HG03039 (cell line): ENCODE measurements at regions not wholly inside any gene's neighbourhood (a gene's known extent, or its start where the extent isn't known, plus 50 kb on each side); places are given as distances from the start of the nearest gene placed in this dataset.

Experiments
- ATAC-seq: cut with Tn5 transposase; IDR thresholded peaks from one replicate; pipeline ENCODE4 v1.9.1; 2021; ENCODE audit warnings: mild to moderate bottlenecking, moderate library complexity; ENCODE audit not compliant: unreplicated experiment

DNA sequence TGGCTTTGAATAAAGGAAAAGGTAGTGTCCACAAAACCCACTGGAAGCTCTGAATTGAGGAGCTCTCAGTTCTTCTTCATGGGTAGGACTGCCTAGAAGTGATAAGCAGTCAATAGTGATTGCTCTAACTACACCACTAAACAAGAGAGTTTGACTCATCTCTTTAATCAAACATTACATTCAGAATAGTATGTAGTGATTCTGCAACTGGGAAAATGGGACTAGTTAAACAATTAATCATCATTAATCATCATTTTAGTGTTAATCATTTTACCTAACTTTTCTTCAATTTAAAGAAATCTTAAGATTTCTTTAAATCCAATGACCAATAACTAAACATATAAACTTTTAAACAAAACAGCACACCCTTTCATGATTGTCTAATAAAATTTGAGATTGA, 484.0 kb upstream of the FZD8 start:
- no peak for ATAC-seq

DNA sequence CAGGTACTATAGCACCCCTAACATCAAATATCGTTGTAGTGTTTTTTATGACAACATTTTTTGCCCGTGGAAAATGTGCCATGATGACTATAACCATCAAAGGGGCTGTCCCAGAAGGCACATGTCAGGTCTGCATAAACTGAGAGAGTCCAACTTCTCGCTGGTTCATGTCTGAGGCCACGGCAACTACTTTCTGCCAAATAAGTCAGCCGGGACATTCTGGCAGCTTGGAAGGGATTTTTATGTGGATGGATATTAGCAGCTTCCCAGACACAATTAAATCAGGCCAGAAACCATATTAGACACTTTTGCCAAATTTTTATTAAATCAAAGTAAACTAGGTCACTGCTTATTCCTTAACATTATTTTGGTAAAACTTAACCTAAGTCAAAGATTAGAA, 477.4 kb upstream of the FZD8 start:
- no peak for ATAC-seq

DNA sequence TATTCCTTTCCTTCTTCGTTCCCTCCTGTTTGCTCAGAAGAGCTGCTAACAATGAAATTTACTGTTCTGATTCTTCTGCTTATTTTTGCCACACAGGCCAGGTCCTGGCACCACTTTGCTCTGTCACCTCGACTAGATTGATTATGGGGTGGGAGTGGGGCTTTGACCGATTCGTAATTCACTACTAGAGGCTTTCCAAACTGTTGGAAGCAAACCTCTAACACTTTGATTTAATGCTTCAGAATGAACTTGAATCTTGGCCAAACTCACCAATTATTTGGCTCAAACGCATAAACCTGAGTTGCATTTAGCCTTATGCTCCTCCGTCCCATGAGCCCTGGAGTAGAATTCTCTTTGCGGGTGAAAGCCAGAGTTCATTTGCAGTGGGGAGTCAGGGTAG, 476.2 kb upstream of the FZD8 start:
- no peak for ATAC-seq

DNA sequence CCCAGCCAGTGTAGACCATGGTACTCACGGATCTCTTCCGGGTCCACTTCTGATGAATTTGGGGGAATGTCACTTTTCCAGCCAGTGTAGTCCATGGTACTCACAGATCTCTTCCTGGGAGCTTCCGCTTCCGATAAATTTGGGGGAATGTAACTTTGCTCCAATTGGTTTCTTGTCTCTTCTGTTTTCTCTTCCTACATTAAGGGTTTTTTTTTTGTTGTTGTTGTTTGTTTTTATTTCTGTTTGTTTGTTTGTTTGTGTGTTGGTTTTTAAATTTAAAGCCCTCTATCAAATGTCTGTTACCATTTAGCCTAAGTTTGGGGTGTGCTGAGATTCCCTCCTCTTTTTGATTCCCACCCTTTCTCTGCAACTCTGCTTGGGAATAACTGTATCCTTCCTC, 475.8 kb upstream of the FZD8 start:
- no peak for ATAC-seq

DNA sequence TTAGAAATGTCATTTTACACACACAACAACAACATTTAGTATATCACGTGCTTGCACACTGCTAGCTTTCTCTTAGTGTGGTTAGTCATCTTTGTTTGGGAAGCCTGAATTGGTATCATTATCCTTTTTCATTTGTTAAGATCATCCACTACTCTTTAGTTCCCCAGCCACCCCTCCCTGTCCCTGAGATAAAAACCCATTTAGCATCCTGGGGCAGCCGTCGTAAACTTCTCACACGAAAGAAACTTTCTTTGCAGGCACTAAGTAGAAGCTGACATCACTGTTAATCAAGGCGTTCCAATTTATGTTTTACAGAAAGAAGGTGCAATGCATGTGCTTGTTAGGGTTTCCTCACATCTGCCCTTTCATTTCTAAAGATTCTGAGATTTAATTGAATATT, 475.1 kb upstream of the FZD8 start:
- ATAC-seq = no peak

DNA sequence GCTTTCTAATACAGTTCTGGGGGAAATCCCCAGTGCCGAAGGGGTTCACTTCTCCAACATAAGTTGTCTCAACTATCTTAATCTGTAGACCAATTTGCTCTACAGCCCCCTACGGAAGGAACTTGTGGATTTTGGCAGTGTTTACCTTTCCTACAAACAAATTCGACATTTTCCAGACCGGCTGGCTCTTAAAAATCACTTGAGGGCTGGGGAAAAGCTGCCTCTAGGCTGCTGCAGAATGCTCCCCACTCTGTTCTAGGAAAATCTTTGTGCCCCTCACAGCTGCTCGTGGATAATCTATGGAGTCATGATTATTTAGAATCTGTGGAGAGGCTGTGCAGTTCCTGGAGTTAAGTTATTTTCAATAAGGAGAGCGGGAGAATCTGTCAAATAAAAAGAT, 474.6 kb upstream of the FZD8 start:
- no peak for ATAC-seq

DNA sequence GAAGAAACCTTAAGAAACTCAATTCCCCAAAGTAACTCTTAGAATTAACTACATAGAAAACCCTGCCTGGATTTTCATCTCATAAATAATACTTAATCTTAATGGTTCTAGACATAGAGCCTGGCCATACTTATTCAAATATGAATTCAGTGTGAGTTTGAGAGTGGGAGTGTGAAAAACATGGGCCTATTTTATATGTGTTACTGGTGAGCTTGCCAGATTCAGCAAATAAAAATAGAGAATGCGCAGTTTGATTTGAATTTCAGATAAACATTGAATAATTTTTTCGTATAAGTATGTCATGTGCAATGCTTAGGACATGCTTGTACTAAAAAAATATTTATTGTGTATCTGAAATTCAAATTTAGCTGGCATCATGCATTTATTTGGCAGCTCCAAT, 473.9 kb upstream of the FZD8 start:
- no peak for ATAC-seq

DNA sequence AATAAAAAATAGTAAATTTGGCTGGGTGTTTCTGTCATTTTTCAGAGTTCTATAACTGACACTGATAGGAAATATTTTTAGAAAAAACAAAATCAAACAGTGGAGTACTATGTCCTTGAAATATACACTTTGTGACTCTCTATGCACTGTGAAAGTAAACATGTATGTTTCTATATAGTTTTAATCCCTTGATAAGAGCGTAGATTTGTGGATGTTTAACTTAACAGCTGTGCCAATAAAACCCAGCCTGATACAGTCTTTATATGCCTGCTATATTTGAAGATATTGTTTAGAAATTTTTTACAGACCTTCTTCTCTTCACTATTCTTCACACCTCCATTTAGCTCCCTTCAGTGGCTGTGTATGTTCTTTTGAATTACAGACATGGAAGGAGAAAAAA, 473.3 kb upstream of the FZD8 start:
- ATAC-seq = no peak

DNA sequence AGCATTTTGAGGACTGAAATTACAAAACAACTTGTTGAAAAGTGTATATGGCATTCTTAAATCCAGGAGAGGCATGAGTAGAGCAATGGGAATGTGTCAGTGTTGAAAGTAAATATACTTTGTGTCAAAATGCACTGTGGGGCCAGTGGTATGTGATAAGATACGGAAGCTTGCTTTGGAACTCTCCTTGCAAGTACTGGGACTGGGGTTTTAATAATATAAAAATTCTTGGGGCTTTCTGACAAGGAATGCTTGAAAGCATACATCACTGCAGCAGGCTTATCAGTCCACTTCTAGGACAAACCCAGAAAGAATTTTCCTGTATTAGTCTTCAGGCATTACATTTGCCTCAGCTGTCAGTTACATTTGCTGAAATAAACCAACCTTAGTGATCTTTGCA, 472.8 kb upstream of the FZD8 start:
- ATAC-seq = no peak

DNA sequence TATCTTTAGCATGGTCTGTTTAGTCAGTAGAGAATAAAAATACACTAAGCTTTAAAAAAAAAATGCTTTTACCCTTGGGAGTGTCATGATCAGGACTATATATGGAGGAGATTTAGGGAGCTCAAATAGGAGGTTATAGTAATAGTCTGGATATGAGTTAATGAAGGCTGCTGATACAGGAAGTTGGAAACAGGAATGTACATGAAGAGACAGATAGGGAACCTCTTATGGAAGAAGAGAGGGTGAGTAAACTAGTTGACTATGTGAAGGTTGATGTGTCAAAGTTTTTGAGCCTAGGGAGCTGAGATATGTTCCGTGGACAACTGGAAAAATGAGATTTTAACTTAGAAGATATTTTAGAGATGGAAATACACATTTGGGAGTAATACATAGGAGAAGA, 472.0 kb upstream of the FZD8 start:
- no peak for ATAC-seq

DNA sequence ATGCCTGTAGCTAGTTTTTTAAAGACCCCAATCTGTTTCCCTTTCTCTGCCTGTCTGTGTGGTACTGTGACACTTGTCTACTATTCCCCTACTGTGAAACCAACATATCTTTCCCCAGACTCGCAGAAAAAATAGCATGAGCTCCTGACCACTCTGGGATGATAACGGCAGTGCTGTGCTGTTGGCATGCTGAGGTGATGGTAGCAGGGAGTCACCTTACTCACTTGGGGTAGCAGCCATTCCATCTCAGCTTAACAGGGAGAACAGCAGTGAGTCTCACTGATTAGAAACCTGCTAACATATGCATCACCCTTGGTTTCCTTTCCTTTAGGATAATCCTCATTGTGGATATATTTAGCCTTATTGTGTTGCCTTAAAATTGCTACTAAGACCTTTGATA, 469.6 kb upstream of the FZD8 start:
- no peak for ATAC-seq

DNA sequence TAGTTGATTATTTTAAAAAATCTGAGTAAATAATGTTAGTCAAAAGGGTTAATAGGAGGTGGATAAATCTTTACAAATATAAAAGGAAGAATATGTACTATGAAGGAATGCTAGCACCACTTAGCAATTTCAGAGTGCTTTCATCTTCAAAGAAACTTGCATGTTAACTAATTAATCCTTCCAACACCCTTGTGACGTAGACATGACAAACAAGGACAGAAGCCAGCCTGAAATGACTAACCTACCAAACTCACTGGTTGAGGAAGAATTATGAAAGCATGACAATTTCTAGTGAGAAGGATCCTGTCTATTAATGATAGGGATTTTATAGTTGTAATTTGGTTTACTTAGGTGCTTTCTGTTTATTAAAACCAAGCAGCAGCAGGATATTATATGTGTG, 468.0 kb upstream of the FZD8 start:
- ATAC-seq = no peak

DNA sequence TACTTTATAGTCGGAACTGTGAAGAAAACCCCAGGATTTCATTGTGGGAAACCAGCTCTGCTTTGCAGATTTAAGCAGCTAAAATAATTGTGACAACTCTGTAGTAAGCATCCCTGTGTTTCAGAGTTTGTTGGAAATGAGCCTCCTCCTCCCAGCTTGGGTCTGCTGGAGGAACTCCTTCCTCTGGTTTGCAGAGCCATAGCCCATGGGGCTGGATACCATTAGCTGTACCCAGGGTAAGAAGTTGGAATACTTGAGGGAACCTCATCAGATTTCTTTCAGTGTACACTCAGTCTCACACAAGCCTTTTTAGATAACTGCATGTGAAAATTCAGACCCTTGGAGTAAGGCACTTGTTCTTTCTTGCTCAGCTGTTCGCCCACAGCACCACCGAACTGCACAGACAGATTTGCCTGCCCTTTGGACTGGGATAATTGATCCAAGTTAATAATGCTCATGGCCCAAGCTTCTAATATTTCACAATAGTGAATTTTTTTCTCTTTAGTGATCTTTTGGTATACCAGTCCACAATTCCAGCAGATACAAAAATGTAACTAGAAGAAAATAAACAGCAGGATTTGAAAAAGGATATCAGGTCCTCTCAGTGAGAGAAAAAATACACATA, 467.4 kb upstream of the FZD8 start:
- no peak for ATAC-seq

DNA sequence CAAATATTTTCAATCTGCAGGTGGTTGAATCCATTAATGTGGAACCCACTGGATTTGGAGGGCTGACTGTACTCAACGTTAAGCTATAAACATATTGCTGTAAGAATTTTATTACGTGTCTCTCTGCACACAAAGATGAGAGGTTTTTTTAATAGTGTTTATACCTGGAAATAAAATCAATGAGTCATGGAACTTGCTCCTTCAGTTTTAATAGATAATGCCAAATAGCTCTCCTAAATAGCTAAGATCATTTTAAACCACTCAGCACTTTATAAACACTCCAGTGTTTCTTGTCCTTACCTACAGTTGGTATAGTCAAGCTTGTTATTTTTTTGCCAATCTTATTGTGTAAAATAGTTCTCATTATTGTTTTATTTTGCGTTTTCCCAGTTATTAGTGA, 455.6 kb upstream of the FZD8 start:
- ATAC-seq = no peak

DNA sequence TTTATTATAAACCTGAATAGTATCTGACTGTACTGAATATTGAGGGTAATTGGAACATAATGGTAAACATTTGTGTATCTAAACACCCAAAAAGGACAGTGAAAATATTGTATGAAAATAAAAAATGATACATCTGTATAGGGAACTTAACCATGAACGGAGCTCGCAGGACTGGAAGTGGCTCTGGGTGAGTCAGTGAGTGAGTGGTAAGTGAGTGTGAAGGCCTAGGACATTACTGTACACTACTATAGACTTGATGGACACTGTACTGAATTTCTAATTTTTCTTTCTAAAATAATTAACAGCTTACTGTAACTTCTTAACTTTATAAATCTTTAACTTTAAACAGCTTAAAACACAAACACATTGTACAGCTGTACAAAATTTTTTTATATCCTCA, 454.5 kb upstream of the FZD8 start:
- no peak for ATAC-seq

DNA sequence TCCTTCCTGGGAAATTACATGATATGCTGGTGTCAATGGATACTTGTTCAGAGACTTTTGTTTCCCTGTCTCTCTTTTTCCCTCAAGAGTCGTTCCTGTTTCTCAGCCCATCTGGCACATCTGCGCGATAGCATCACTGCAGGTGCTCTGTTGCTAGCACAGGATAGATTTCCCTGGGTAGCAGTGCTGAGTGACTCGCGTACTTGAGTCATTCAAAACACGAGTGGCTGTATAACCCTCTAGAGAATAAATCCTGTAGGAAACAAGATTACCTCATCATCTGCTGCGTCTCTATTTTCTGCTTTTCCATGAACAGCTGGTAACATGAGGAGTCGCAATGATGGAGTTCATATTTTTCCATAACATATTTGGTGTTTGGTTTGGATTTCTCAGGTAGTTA, 452.0 kb upstream of the FZD8 start:
- no peak for ATAC-seq

DNA sequence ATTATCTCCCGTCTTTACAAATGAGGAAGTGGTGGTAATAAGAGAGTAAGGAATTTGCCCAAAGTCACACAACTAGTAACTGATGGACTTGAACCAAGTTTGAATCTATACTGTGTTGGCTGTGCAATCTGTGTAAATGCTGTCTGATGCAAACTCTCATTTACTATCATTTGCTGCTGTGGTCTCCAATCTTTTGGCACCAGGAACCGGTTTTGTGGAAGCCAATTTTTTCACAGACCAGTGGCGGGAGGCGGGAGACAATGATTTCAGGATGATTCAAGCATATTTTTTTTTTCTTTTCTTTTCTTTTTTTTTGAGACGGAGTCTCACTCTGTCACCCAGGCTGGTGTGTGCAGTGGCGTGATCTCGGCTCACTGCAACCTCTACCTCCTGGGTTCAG, 450.0 kb upstream of the FZD8 start:
- no peak for ATAC-seq

DNA sequence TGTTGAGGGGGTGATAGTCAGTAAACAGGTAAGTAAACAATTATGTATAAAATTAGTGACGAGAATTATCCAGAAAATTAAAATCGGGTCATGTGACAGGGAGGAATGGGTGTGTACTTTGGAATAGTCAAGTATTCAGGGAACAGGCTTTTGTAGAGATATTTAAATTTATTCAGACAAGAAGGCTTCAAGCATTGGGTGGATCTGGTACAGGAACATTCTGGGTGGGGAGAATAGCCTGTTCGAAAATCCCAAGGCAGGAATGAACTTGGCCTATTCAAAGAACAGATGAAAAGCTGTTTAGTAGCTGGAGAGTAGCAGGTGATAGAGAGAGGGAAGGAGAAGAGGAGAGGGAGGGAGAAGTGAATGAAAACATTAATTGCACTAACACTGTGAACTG, 448.9 kb upstream of the FZD8 start:
- no peak for ATAC-seq

DNA sequence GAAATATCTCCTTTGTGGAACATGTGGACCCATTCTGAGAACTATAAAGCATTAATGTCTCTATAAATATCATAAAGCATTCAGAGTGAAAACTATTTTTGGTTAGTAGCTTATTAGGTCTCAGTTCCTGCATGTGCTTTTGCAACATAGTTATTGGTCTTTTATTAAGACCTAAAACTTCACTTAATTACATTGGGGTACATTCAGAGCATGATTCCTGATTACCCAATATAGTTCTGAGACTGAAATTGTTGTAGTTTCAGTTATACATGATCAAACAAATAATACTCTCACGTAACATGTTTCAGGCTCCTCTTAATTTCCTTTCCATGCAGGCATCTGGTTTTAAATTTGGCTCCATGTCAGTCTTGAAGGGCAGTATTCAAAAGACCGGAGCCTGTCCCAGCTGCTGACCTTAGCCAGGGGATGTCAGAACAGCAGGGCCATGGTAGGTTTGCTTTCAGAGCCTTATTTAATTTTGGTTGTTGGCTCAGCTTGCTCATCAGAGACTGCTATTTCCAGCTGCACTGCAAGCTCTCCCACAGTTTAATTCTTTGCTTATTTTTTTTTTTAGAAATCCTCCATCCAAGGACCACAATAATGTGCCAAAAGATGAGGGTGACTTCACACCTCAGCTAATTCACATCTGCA, 447.8 kb upstream of the FZD8 start:
- ATAC-seq = no peak

DNA sequence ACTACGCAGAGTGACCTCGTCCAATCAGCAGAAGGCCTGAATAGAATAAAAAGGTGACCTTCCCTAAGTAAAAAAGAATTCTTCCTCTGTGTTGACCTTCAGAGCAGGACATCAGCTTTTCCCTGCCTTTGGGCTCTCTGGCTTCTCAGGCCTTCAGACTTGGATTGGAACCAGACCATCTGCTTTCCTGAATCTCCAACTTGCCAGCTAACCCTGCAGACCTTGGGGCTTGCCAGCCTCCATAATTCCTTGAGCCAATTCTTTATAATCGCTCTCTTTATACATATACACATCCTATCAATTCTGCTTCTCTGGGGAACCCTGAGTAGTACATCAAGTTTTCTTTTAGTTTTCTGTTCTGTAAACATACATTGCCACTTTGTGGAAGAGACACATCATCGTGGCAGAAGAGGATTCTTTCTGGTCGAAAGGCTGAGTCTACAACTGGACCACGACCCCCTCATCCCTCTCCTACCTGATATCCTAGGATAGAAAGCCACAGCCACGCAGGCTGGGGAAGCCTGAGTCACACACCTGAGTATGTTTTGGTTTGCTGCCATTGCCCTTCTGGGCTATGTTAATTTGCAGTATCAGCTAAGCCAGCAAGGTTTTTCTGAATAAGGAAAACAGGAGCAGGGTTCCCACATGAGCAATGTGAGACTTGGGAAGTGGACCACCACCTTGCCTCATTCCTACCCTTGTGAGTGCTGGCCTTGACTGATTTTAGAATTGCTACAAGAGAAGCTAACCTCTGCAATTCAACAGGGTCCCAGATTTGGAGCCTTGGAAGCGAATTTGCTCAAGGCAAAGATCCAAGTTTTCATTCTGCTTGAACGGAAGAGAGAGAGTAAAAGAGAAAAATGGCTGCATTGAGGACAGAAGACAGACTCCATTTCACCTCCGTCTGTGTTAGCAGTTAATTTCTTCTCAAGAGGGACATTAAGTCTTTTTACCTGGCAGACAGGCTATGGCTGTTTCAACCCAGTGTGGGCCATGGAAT, 445.2 kb upstream of the FZD8 start:
- no peak for ATAC-seq

DNA sequence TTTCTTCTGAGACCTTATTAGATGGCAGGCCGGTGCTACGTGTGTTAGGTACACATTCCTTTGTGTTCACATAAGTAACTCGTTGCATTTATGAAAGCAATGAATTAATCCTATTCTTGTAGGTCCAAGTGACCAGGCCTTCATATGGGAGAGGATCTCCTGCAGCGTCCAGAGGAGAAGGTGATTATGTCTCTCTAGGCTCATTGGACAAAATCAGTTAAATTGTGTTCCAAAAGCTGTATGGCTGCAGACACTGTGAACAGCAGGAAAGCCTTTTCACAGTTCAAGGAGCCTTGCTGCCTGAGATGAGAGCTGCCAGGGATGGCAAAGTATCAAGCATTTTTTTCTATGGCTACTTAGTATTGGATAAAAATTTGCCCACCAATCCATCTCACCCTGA, 433.1 kb upstream of the FZD8 start:
- no peak for ATAC-seq

DNA sequence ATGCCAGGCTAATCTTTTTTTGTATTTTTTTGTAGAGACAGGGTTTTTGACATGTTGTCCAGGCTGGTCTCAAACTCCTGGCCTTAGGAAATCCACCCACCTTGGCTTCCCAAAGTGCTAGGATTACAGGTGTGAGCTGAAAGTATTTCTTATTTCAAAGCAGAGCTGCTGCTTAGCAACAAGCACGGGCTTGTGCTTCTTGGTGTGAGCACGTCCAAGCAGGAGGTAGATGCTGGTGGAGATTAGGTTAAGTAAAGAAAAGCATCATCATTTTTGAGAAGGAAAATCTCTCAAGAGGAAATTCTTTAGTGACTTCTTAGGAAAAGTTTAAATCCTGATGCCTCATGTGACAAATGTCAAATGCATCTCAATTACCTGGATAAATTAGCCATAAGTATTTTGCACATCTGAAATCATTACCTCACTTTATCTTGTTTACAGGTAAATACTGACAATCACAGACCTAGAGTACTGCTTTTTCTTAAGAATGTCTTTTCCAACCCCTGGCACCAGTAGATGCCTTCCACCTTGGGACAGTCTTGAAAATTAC, 431.8 kb upstream of the FZD8 start:
- ATAC-seq = no peak
